Left ventricle myocardium inferior (tissue), 1 donor: ENCODE measurements at regions not wholly inside any gene's neighbourhood (a gene's known extent, or its start where the extent isn't known, plus 50 kb on each side); places are given as distances from the start of the nearest gene placed in this dataset.
"Not testable (repeated sequence)": the region's sequence is repeated elsewhere in the genome, so short reads cannot be mapped to it uniquely, and the experiment has no call there.

ENCODE experiments used
- DNase-seq: peaks from one replicate; pipeline ENCODE4 v3.0.0-alpha.2; 2020
- H3K27ac ChIP-seq: fragments of 200-600 bp; replicated peaks from 2 replicates; pipeline ENCODE4 v1.8.0; 2021
- H3K27me3 ChIP-seq: fragments of 200-600 bp; 2 replicates; pipeline ENCODE4 v1.8.0; 2021; ENCODE audit warnings: low read depth
- H3K36me3 ChIP-seq: fragments of 200-600 bp; 2 replicates; pipeline ENCODE4 v1.8.0; 2021
- H3K4me1 ChIP-seq: fragments of 200-600 bp; 2 replicates; pipeline ENCODE4 v1.8.0; 2021
- H3K4me3 ChIP-seq: fragments of 200-600 bp; 2 replicates; pipeline ENCODE4 v1.8.0; 2021; ENCODE audit warnings: mild to moderate bottlenecking, moderate library complexity
- H3K9me3 ChIP-seq: fragments of 200-600 bp; replicated peaks from 2 replicates; pipeline ENCODE4 v1.8.0; 2021
- CTCF ChIP-seq: fragments of 200-600 bp; IDR thresholded peaks from 2 replicates; pipeline ENCODE4 v1.8.0; 2021; ENCODE audit warnings: antibody characterized with exemption, mild to moderate bottlenecking, borderline replicate concordance
- intact Hi-C: fragments of 100-400 bp; cut with micrococcal nuclease; formaldehyde crosslinking; loops from one replicate; pipeline ENCODE4 v1.11.0; 2022
- donor health status: DM: no; HTN: yes; CAD: no; lungs with severe emphysema.

- no peaks in the 10 kb centered on the region for H3K9me3 ChIP-seq
- H3K27me3 ChIP-seq, result no peaks in the 10 kb centered on the region
- intact Hi-C loops, result loop anchor here (10.0 kb wide), 2 partner anchors 195 to 365 kb away; partner anchors contain the start of gene OPN5
- H3K4me1 ChIP-seq, result peaks cover 12% of the 10 kb centered on the region
- TF ChIP-seq CTCF, result no peak
- no peak overlapping the region for H3K4me3 ChIP-seq
- DNase-seq, result no peak
- H3K36me3 ChIP-seq, result no peaks in the 10 kb centered on the region
- peak overlapping the region; percentile 14 for H3K27ac ChIP-seq
These were observed 58.0 kb upstream of the CD2AP start for GRCh38 chr6:47419621-47420020.

- Histone ChIP-seq H3K4me1 (peaks cover 5% of the 10 kb centered on the region), H3K27ac (peak overlapping the region; percentile 14), H3K4me3 (no peak overlapping the region), H3K9me3 (peaks cover under 1% of the 10 kb centered on the region), H3K36me3 (no peaks in the 10 kb centered on the region), H3K27me3 (no peaks in the 10 kb centered on the region)
- DNase-seq, result no peak
- no peak for TF ChIP-seq CTCF
- intact Hi-C loops, result no loop called here
These were observed 56.9 kb upstream of the CD2AP start for GRCh38 chr6:47420394-47421371.

- no peak overlapping the region for H3K4me3 ChIP-seq
- H3K4me1 ChIP-seq, result peaks cover 5% of the 10 kb centered on the region
- no peaks in the 10 kb centered on the region for H3K27me3 ChIP-seq
- no peaks in the 10 kb centered on the region for H3K36me3 ChIP-seq
- no peak for DNase-seq
- H3K27ac ChIP-seq, result no peak overlapping the region
- intact Hi-C loops, result no loop called here
- H3K9me3 ChIP-seq, result peaks cover 18% of the 10 kb centered on the region
- TF ChIP-seq CTCF, result no peak
These were observed 54.5 kb upstream of the CD2AP start for GRCh38 chr6:47423079-47423478.

GRCh38 chr6:47424436-47424836, 53.2 kb upstream of the CD2AP start:
- Histone ChIP-seq H3K27me3 (no peaks in the 10 kb centered on the region), H3K4me3 (no peak overlapping the region), H3K36me3 (no peaks in the 10 kb centered on the region), H3K4me1 (peaks cover 5% of the 10 kb centered on the region), H3K9me3 (peaks cover 31% of the 10 kb centered on the region), H3K27ac (no peak overlapping the region)
- intact Hi-C loops, result no loop called here
- no peak for TF ChIP-seq CTCF
- no peak for DNase-seq

GRCh38 chr6:47425724-47426123, 51.9 kb upstream of the CD2AP start:
- DNase-seq, intact Hi-C loops, H3K4me3 ChIP-seq, H3K4me1 ChIP-seq, H3K36me3 ChIP-seq, H3K27me3 ChIP-seq, H3K27ac ChIP-seq: not testable (repeated sequence)
- H3K9me3 ChIP-seq, result peaks cover 44% of the 10 kb centered on the region
